Caki2 (cell line): ENCODE measurements at regions not wholly inside any gene's neighbourhood (a gene's known extent, or its start where the extent isn't known, plus 50 kb on each side); places are given as distances from the start of the nearest gene placed in this dataset.
"Not testable (repeated sequence)": the region's sequence is repeated elsewhere in the genome, so short reads cannot be mapped to it uniquely, and the experiment has no call there.

Source experiments
- DNase-seq: peaks from one replicate; pipeline ENCODE4 v3.0.0-alpha.2; 2015; ENCODE audit warnings: low read depth
- in situ Hi-C: cut with HindIII; loops from 2 replicates; pipeline ENCODE4 v1.10.0; 2016; ENCODE audit warnings: low sequenced_read_pairs, low pct_unique_long_range_greater_than_20kb, mixed read lengths

- in situ Hi-C loops: no loop called here
- DNase-seq: no peak
Observed at GRCh38 chr12:42728770-42729534, 139.4 kb upstream of the PRICKLE1 start.

DNA sequence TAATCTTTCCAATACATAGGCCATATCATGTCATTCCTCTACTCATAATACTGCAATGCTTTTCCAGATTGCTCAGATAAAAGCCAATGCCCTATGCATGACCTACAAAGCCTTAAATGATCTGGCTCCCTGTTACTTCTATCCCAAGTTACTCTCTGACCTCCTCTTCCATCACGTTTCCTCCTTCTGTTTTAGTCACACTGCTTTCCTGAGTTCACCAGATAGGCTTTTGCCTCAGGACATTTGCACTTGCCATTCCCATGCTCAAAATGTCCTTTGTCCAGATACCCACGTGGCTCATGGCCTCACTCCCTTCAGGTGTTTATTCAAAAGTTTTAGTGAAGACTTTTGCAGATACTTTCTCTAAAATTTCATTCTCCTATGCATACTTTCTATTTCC is 138.7 kb upstream of the PRICKLE1 start:
- in situ Hi-C loops: no loop called here
- no peak for DNase-seq

- in situ Hi-C loops: no loop called here
- DNase-seq: peak; percentile 82
Observed at GRCh38 chr12:42725809-42726208, 136.3 kb upstream of the PRICKLE1 start.

GRCh38 chr12:42716491-42716891 is 126.9 kb upstream of the PRICKLE1 start:
- in situ Hi-C loops: no loop called here
- DNase-seq: peak; percentile 60

DNA sequence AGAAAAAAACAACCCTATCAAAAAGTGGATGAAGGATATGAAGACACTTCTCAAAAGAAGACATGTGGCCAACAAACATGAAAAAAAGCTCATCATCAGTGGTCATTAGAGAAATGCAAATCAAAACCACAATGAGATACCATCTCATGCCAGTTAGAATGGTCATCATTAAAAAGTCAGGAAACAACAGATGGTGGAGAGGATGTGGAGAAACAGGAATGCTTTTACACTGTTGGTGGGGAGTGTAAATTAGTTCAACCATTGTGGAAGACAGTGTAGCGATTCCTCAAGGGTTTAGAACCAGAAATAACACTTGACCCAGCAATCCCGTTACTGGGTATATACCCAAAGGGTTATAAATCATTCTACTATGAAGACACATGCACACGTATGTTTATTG is 124.0 kb upstream of the PRICKLE1 start:
- DNase-seq, in situ Hi-C loops: not testable (repeated sequence)

DNA sequence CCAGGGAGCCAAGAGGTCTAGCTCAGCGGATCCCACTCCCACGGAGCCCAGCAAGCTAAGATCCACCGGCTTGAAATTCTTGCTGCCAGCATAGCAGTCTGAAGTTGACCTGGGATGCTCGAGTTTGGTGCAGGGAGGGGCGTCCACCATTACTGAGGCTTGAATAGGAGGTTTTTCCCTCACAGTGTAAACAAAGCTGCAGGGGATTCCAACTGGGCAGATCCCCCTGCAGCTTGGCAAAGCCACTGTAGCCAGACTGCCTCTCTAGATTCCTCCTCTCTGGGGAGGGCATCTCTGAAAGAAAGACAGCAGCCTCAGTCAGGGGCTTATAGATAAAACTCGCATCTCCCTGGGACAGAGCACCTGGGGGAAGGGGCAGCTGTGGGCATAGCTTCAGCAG is 118.8 kb upstream of the PRICKLE1 start:
- DNase-seq, in situ Hi-C loops: not testable (repeated sequence)

DNA sequence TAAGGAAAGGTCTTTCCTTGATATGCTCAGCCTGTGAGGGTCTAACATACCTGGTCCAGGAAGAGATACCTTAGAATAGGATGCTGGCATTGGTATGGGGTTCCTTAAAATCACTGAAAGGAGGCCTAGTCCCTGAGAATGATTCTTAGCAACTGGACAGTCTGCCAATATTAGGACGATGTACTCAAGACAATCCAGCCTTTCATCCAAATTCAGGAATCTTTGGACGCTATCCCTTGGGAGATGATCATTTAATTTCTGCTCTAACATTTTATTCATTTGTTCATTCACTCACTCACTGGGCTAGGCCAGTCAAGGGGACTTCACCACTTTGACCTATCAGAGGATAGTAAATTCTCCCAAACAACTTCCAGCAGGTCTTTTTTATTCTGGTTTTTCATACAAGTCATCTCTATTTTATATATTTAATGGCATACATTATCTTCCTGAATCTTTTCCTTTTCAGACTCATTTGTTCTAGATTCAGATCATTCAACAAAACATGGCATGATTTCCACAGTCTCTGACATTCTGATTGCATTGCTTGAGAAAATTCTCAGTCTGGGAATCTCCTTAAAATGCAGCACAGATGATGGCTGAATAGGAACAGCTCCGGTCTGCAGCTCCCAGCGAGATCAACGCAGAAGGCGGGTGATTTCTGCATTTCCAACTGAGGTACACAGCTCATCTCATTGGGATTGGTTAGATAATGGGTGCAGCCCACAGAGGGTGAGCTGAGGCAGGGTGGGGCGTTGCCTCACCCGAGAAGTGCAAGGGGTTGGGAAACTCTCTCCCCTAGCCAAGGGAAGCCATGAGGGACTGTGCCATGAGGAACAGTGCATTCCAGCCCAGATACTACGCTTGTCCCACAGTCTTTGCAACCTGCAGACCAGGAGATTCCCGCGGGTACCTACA is 118.0 kb upstream of the PRICKLE1 start:
- DNase-seq: no peak
- in situ Hi-C loops: no loop called here

DNA sequence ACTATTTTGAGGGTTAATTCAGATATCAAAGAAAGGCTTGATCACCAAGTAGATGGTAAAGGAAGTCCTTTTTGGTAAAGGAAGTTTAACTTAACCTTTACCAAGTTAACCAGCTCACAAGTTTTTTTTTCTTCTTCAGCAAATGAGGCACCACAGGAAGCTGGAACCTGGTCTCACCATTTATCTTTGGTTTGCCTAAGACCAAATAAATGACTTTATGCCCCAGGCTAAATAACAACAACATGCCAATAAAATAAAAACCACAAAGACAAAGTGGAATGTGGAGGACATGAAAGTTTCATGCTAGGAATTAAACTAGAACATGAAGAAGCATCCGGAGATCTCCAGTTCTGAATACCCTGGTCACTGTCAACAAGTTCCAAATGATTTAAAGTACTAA is 116.8 kb upstream of the PRICKLE1 start:
- DNase-seq: no peak
- in situ Hi-C loops: no loop called here

GRCh38 chr12:42705863-42706262 is 116.3 kb upstream of the PRICKLE1 start:
- DNase-seq: no peak

DNA sequence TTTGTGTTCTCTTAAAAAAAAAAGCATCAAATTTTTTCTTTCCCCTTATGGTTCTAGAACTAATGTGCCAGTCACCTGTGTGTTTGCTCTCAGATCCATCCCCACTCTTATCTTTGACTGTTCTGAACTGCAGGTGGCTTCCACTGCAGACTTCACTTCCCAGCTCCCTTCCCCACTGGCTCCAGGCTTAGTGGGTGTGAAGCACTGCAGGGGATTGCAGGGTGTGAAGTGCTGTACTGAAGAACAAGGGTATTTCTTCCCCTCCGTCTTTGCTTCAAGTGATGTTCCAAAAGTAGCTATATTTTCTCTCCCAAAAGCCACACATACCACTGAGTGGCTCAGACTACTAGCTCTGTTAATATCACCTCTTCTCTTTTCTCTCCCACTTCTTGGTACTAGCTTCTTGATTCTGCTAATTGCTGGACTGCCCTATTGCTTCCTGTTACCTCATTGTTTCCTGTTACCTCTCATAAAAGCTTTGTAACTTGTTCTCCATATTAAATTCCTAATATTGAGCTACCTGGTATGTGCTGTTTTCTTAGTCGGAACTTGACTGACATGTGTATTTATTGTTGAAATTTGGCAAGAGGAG is 115.4 kb upstream of the PRICKLE1 start:
- no peak for DNase-seq
- in situ Hi-C loops: no loop called here

More at GRCh38 chr12:42705863-42706262, 116.3 kb upstream of the PRICKLE1 start:
- in situ Hi-C loops: no loop called here

- in situ Hi-C loops: no loop called here
- no peak for DNase-seq
Observed at GRCh38 chr12:42704340-42704739, 114.8 kb upstream of the PRICKLE1 start.

- DNase-seq: no peak
- in situ Hi-C loops: no loop called here
Observed at GRCh38 chr12:42701084-42701483, 111.5 kb upstream of the PRICKLE1 start.

GRCh38 chr12:42698213-42698612 is 108.7 kb upstream of the PRICKLE1 start:
- in situ Hi-C loops: no loop called here
- no peak for DNase-seq

DNA sequence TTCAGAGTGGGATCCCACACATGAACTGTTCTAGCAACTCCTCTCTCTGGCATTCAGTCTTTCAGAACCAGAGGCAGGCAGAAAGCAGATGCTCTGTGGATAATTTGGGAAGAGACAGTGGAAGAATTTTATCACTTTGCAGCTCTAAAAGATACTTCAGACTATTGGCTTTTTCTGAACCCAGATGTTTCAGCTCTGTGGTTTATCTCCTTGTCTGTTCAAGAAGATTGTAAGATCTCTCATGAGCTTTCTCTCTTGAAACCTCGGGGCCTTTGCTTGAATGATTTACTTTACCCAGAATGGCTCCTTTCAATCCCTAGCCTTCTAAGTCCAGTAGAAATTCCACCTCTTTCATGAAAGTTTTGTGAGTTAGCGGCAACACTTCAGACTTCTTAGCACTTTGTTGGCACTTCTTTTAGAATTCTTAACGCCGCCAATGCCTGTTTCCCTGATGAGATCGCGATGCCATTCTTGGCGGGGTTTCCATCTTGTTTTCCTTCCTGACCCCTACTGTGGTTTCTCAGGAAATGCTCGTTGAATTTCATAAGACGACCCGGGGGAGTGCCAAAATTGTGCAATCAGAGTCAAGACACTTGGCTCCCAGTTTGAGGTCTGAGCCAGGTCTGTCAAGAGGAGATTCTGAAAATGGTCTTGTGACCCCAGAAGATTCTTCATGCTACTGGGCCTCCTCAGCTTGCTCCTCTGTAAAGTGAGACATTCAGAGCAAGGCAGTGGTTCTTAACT is 107.0 kb upstream of the PRICKLE1 start:
- DNase-seq: no peak

DNA sequence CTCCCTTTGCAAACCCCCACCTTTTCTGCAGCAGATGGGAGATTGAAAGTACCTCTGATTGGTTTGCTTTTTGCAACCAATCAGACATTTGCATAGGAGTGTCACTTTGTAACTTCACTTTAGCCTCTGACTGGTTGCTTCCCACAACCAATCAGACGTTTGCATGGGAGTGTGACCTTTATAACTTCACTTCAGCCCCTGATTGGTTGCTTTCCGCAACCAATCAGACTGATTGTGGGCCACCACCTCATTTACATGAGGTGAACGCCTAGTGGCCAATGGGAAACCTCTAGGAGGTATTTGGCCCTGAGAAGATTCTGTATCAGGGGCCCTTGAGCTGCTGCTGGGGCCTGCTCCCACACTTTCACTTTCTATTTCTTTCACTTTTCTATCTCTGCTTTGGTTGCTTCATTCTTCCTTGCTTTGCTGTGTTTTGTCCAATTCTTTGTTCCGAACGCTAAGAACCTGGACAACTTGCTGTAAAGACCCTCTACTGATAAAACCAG is 106.0 kb upstream of the PRICKLE1 start:
- in situ Hi-C loops: no loop called here
- DNase-seq: peak; percentile 59

More for the DNA sequence above, 107.0 kb upstream of the PRICKLE1 start:
- in situ Hi-C loops: no loop called here

DNA sequence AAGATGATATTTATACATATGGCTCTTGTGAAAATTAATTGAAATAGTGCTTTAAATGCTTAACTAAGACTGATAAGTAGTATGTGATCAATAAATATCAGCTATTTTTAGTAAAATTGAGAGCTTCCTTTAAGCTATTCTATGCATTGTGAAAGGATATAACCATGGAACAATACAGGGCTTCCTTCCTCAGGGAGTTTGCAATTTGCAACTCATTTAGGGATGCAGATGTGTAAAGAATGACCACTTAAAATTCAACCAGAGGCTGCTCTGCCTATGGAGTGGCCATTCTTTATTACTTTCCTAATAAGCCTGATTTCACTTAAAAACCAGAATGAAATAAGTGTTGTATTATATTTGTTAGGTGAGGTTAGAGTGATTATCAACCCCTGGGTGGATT is 103.2 kb upstream of the PRICKLE1 start:
- in situ Hi-C loops: no loop called here
- DNase-seq: peak; percentile 22

DNA sequence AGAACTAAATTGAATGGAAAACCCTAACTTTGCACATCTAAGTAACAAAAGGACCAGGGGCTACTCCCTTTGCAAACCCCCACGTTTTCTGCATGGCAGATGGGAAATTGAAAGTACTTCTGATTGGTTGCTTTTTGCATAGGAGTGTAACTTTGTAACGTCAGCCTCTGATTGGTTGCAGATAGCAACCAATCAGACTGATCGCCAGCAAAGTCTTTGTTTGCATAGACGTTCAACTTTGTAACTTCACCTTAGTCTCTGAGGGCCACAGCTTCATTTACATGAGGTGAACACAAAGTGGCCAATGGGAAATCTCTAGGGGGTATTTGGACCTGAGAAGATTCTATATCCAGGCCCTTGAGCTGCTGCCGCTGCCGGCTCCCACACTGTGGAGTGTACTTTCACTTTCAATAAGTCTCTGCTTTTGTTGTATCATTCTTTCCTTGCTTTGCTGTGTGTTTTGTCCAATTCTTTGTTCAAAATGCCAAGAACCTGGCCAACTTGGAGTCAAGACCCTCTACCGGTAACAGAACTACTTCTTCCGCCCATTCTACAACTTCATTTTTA is 102.5 kb upstream of the PRICKLE1 start:
- peak; percentile 90 for DNase-seq
- in situ Hi-C loops: no loop called here

- DNase-seq: no peak
- in situ Hi-C loops: no loop called here
Observed at GRCh38 chr12:42690264-42690663, 100.7 kb upstream of the PRICKLE1 start.
